ENCODE measurements at regions not wholly inside any gene's neighbourhood (a gene's known extent, or its start where the extent isn't known, plus 50 kb on each side); places are given as distances from the start of the nearest gene placed in this dataset.

DNA sequence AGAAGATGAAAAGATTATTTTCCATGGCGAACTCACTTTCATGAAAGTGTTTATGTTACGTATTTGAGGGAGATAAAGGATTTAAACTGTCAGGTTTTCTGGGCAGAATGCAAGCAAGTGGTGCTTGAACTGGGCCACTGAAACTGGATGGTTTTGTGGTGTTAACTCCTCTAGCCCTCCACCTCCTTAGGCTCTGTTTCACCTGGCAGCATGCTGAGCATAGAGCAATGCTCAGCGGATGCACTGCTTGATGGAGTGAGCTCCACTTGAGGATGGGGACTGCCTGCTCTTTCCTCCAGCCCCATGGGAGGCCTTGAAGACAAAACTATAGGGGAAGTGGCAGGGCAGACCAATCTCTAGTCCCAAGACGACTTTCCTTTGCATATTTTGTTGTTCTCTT, 345.8 kb downstream of the TDRD15 start:
- TF ChIP-seq JUND (IDR thresholded peaks at IDR 0.05): no peak
- TF ChIP-seq, protein P1, sequence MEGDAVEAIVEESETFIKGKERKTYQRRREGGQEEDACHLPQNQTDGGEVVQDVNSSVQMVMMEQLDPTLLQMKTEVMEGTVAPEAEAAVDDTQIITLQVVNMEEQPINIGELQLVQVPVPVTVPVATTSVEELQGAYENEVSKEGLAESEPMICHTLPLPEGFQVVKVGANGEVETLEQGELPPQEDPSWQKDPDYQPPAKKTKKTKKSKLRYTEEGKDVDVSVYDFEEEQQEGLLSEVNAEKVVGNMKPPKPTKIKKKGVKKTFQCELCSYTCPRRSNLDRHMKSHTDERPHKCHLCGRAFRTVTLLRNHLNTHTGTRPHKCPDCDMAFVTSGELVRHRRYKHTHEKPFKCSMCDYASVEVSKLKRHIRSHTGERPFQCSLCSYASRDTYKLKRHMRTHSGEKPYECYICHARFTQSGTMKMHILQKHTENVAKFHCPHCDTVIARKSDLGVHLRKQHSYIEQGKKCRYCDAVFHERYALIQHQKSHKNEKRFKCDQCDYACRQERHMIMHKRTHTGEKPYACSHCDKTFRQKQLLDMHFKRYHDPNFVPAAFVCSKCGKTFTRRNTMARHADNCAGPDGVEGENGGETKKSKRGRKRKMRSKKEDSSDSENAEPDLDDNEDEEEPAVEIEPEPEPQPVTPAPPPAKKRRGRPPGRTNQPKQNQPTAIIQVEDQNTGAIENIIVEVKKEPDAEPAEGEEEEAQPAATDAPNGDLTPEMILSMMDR (IDR thresholded peaks at IDR 0.05 in 2 of 3, conservative IDR thresholded peaks at IDR 0.05 in 1 of 3; ENCODE audit: borderline replicate concordance in 1 of 3, insufficient read depth in 1 of 3, low read depth in 2 of 3, low read length in 2 of 3): no peak
- no peak for TF ChIP-seq POLR2A (IDR thresholded peaks at IDR 0.05; ENCODE audit: borderline replicate concordance, extremely low read depth, insufficient read depth, insufficient read length)
